HEK293T (cell line): ENCODE measurements at regions not wholly inside any gene's neighbourhood (a gene's known extent, or its start where the extent isn't known, plus 50 kb on each side); places are given as distances from the start of the nearest gene placed in this dataset.

Source experiments
- BHLHE40 ChIP-seq: fragments of 450-650 bp; IDR thresholded peaks from 2 replicates; pipeline ENCODE4 v1.6.1; 2016; ENCODE audit warnings: mild to moderate bottlenecking, moderate library complexity, borderline replicate concordance
- L3MBTL2 ChIP-seq: fragments of 450-650 bp; conservative IDR thresholded peaks from 2 replicates; pipeline ENCODE4 v1.6.1; 2016; ENCODE audit warnings: mild to moderate bottlenecking
- PKNOX1 ChIP-seq: fragments of 450-650 bp; IDR thresholded peaks from 2 replicates; pipeline ENCODE4 v1.6.1; 2016
- SP1 ChIP-seq: fragments of 450-650 bp; IDR thresholded peaks from 2 replicates; pipeline ENCODE4 v1.6.1; 2017

- TF ChIP-seq BHLHE40 (no peak), PKNOX1 (no peak), SP1 (no peak), L3MBTL2 (no peak)
These were observed 165.8 kb downstream of the RRAGC start for GRCh38 chr1:38693759-38694158.
